H1 (cell line): ENCODE measurements at regions not wholly inside any gene's neighbourhood (a gene's known extent, or its start where the extent isn't known, plus 50 kb on each side); places are given as distances from the start of the nearest gene placed in this dataset.

Experiments
- RAD21 ChIP-seq, 2 experiments: IDR thresholded peaks in 1 of 2; conservative IDR thresholded peaks in 1 of 2; 2 replicates each; pipeline ENCODE4 v1.6.1; 2011; ENCODE audit warnings: low read depth in 2 of 2, low read length in 2 of 2, improper control_type of control experiment in 1 of 2, inconsistent platforms in 1 of 2, mild to moderate bottlenecking in 1 of 2, moderate library complexity in 1 of 2

- no peak for TF ChIP-seq RAD21 (IDR thresholded peaks at IDR 0.05 in 1 of 2, conservative IDR thresholded peaks at IDR 0.05 in 1 of 2; ENCODE audit: low read depth in 2 of 2, low read length in 2 of 2)
Measured at GRCh38 chr5:125560476-125561225, 814.2 kb upstream of the ZNF608 start (continued).
